M059J (cell line): ENCODE measurements at regions not wholly inside any gene's neighbourhood (a gene's known extent, or its start where the extent isn't known, plus 50 kb on each side); places are given as distances from the start of the nearest gene placed in this dataset.

ENCODE experiments used
- DNase-seq: peaks from one replicate; pipeline ENCODE4 v3.0.0-alpha.2; 2012; ENCODE audit warnings: low read depth

- DNase-seq, result no peak
Measured at GRCh38 chr2:199131876-199132275, 325.9 kb downstream of the SATB2 start.

GRCh38 chr2:199131136-199131655, 326.5 kb downstream of the SATB2 start:
- no peak for DNase-seq

GRCh38 chr2:199130501-199130900, 327.2 kb downstream of the SATB2 start:
- DNase-seq, result no peak

GRCh38 chr2:199128476-199129229, 329.1 kb downstream of the SATB2 start:
- no peak for DNase-seq

GRCh38 chr2:199119796-199120195, 337.9 kb downstream of the SATB2 start:
- DNase-seq, result no peak

- no peak for DNase-seq
Measured at GRCh38 chr2:199118673-199119112, 339.0 kb downstream of the SATB2 start.

- no peak for DNase-seq
Measured at GRCh38 chr2:199115169-199115568, 342.6 kb downstream of the SATB2 start.

- DNase-seq, result no peak
Measured at GRCh38 chr2:199113111-199113510, 344.6 kb downstream of the SATB2 start.

- no peak for DNase-seq
Measured at GRCh38 chr2:199111458-199111857, 346.3 kb downstream of the SATB2 start.

- DNase-seq, result no peak
Measured at GRCh38 chr2:199108056-199108455, 349.7 kb downstream of the SATB2 start.

GRCh38 chr2:199105826-199106225, 351.9 kb downstream of the SATB2 start:
- no peak for DNase-seq

- DNase-seq, result no peak
Measured at GRCh38 chr2:199101487-199101886, 356.3 kb downstream of the SATB2 start.

- DNase-seq, result peak; percentile 39
Measured at GRCh38 chr2:199100326-199101110, 357.2 kb downstream of the SATB2 start.

- no peak for DNase-seq
Measured at GRCh38 chr2:199092419-199092818, 365.3 kb downstream of the SATB2 start.

- DNase-seq, result peak; percentile 74
Measured at GRCh38 chr2:199085261-199085660, 372.5 kb downstream of the SATB2 start.

GRCh38 chr2:199070322-199070949, 387.3 kb downstream of the SATB2 start:
- no peak for DNase-seq

GRCh38 chr2:199064201-199064600, 393.5 kb downstream of the SATB2 start:
- no peak for DNase-seq

GRCh38 chr2:199057936-199058335, 399.8 kb downstream of the SATB2 start:
- peak; percentile 64 for DNase-seq

- peak; percentile 14 for DNase-seq
Measured at GRCh38 chr2:199055336-199055735, 402.4 kb downstream of the SATB2 start.

- no peak for DNase-seq
Measured at GRCh38 chr2:199042660-199043379, 414.9 kb downstream of the SATB2 start.

GRCh38 chr2:199040522-199040921, 417.2 kb downstream of the SATB2 start:
- DNase-seq, result no peak

- DNase-seq, result peak; percentile 38
Measured at GRCh38 chr2:199033761-199034160, 424.0 kb downstream of the SATB2 start.
